Stimulated activated CD8-positive, alpha-beta memory T cell treated with anti-CD3 and anti-CD28 coated beads, Interleukin-12 subunit alpha, Interleukin-12 subunit beta, amount 100 ng/mL, for 4 hours (primary cell): ENCODE measurements at regions not wholly inside any gene's neighbourhood (a gene's known extent, or its start where the extent isn't known, plus 50 kb on each side); places are given as distances from the start of the nearest gene placed in this dataset.
"Not testable (repeated sequence)": the region's sequence is repeated elsewhere in the genome, so short reads cannot be mapped to it uniquely, and the experiment has no call there.

Experiments
- DNase-seq: peaks from one replicate; pipeline ENCODE4 v3.0.0-alpha.2; 2020; ENCODE audit warnings: low read depth

DNA sequence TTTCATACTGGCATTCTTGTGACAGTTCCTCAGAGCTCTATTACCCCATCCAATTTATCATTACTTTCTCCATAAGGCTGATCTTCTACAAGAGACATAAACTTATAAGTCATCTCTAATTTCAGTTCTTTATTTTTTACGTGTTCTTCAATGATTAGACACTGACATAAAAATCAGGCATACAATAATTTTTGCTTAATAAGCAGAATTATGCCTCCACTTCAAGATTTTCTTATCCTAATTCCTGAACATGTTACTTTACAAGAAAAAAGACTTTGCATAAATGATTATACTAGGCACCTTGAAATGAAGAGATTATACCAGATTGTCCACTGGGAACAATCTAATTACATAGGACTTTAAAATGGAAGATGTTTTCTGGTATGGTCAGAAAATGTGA lies 1304.5 kb upstream of the SLC39A10 start:
- no peak for DNase-seq

DNA sequence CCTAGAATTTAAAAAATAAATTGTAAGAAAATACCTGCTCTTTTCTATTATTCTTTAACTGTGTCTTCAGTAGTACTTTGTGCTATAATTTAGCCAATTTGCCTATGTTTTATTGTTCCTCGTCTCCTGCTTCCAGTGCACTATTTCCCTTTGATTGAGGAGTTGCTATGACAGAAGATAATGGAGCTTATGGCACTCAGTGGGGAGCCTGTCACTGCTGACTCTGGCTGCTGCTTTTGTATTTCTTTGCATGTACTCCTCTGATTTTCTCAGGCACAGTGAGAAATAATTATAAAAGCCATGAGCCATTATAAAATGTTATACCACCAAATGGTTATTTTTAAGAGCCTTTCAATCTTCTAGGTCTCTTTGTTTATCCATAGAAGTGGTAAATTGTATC lies 1310.8 kb upstream of the SLC39A10 start:
- no peak for DNase-seq

- no peak for DNase-seq
These were observed 1311.7 kb upstream of the SLC39A10 start for GRCh38 chr2:194345347-194345746.

DNA sequence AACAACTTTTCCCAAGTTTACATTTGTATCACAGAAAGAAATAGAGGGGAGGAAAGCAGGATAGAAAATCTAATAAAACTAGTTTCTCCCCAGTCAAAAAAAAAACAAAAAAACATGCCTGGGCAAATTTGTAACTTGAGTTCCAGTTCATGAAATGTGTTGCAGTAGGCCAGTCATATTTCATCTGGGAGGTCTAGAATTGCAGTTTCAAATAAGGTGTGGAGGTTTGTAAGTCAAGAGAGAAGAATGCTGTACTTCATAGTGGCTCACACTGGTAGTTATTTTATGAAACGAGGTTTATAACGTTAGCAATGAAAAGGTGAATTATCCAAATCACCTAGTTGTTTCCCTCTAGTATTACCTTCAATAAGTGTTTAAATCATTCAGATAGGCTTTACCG lies 1313.9 kb upstream of the SLC39A10 start:
- DNase-seq = no peak

DNA sequence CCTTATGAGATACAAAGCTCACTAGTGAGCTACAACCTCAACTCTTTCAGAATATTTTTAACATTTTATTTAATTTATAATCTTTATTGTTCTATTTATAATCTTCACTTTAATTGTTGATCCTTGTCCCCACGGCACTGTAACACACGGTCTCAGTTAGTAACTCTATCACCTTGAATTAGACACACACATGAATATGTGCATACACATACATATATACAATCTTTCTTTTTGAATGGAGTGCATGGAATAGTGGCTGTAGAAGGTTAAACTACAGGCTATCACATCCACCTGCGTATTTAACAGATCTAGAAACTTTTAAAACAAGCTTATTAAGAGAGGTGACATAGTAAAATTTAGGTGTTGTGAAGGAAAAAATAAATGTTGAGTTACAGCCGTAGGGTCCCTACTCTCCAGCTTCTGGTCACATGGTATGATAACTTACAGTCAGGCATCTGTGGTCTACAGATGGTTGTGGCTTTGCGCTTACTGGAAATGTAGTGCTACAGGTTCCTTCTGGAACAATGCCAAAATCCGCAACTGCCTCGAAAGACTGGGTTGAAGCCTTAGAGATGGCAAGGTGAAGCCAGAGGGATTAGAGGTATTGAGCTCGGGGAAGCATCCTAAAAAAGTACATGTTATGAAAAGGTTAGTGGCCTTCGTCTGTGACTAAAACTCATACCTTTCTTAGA lies 1324.1 kb upstream of the SLC39A10 start:
- DNase-seq = no peak

DNA sequence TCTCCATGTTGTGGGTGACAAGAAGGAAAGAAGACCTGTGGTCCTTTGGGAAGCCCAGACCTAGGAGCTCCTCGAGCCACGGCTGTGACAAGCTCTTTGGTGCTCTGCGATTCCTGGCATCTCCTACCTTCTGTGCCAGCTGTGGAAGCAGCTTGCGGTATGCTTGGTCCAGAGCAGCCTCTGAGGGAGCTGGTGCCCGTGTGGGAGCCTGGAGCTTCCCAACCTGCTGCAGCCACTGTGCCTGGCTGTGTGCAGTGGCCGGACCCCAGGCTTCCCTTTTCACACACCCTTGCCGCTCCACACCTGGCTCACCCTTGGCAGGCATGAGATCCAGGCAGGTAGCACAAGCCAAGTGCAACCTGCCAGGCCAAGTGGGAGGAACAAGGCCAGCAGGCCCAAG lies 1328.6 kb upstream of the SLC39A10 start:
- no peak for DNase-seq

DNA sequence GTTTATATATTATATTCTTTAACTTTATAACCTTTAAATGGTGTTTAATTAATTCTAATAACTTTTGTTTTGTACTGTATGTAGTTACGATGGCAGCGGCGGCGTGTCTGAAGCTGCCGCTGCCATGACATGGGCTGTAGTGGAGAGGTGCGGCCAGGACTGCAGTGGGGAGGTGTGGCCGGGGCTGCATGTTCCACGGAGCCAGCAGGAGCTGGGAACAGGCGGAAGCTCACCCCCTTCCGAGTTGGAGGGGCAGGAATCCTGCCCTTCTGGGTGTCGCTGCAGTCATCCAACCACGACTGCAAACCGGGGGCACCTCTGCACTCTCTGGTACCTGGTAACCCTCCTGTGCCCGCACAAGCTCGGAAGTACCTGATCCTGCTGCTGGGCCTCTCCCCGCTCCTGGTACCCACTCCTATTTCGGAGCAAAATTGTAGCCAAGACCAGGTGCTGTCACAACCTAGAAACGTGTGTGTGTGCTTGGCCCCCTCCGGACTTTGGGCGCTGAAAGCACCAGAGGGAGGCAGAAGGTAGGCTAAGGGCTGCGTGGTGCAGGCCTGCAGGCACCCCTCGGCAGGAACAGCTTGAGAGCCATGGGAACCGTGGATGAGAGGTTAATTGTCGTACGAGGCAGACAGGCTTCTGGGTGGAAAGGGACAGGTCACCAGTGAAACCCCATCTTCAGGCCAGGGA lies 1329.7 kb upstream of the SLC39A10 start:
- DNase-seq = no peak

DNA sequence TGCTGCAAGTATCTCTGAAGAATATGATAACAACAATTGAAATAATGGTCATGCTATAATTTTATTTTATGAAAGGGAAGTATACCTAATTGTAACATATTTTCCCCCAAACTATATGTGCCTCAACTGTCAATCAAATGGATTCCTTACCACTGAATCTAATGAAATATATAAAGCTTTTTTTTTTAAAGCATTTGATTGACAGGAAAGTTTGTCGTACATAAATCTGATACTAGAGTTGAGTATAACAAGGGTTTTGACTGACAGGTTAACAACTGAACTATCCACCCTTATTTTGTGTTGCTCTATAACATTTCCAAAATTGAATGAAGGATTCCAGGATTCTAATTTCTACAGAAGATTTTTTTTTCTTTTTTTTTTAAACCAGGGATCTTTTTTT lies 1333.3 kb upstream of the SLC39A10 start:
- no peak for DNase-seq

GRCh38 chr2:194320520-194320919 lies 1336.5 kb upstream of the SLC39A10 start:
- DNase-seq = no peak

DNA sequence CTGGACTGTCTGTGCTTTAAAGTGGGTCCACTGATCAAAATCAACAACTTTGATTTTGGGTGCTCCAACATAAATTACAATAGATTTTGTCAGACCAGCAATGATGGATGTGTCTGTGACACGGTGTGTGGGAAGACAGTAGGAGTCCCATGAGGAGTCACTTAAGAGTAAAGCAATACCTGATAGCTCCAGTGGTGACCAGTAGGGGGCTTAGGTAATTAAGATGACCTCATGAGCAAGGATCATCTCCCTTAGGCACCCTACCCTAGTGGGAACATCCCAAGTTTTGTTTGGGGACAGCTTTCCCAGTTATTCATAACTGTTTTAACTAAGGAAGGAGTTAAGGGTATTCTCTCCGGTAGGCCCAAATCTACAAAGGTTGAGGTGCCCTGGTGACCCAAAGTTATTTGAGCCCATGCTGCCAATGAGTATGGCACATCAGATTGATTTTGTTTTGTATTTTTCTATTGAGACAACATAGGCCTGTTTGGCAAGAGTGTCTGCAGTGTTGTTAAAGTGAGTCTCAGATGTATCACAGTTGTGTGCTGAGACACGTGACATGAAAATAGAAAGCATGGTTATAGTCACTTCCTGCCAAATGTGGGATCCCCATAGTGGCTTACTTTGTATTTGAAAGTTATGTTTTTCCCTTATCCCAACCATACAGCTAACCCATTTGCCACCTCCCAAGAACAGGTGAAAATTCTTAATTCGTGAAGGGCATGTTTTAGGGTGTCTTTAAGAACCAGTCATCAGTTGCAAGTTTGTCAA lies 1337.6 kb upstream of the SLC39A10 start:
- DNase-seq = no peak

DNA sequence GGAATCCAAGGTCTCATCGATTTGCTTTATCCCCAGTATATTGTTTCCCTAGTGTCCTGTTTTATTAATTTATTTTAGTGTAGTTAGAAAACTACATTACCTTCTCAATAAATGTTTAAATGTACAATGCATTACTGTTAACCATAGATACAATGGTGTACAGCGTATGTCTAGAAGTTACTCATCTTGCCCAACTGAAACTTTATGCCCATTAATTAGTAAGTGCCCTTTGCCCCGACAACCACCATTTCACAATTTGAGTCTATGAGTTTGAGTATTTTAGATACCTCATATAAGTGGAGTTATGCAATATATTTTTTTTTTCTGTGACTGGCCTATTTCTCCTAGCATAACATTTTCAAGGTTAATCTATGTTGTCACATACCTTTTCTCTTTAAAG lies 1343.0 kb upstream of the SLC39A10 start:
- DNase-seq = no peak

- no peak for DNase-seq
These were observed 1352.8 kb upstream of the SLC39A10 start for GRCh38 chr2:194304191-194304590.

GRCh38 chr2:194301946-194302345 lies 1355.1 kb upstream of the SLC39A10 start:
- DNase-seq = no peak

- DNase-seq = no peak
These were observed 1362.9 kb upstream of the SLC39A10 start for GRCh38 chr2:194294156-194294555.

GRCh38 chr2:194291104-194291503 lies 1365.9 kb upstream of the SLC39A10 start:
- no peak for DNase-seq

GRCh38 chr2:194289712-194290346 lies 1367.2 kb upstream of the SLC39A10 start:
- DNase-seq = no peak

DNA sequence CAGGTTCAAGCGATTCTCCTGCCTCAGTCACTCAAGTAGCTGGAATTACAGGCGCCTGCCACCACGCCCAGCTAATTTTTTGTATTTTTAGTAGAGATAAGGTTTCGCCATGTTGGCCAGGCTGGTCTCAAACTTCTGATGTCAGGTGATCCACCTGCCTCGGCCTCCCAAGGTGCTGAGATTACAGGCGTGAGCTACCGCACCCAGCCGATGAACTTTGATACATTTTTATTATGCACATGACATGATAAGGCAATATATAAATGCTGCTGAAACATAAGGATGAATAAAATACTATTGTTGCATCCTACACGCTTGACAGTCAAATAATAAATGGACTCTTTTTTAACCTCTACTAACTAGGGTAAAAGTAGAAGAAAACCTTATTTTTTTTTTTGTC lies 1380.4 kb upstream of the SLC39A10 start:
- DNase-seq = not testable (repeated sequence)

GRCh38 chr2:194271293-194271961 lies 1385.6 kb upstream of the SLC39A10 start:
- no peak for DNase-seq

DNA sequence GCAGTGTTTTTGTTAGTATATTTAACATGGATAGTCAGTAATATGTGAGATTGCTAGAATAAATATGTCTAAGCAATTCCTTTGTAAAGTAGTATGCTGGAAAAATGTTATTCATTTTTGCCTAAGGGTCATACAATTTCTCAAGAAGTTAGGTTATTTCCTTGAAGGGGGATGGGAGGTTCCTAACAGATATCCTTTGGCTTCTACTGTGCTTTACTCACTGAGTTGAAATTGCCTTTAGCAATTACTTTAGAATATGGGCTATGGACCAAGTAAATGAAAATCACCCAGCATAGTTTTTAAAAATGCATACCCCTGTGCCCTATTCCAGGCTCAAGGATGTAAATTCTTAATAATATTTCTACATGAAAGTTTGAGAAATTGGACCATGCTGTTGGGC lies 1386.4 kb upstream of the SLC39A10 start:
- no peak for DNase-seq

DNA sequence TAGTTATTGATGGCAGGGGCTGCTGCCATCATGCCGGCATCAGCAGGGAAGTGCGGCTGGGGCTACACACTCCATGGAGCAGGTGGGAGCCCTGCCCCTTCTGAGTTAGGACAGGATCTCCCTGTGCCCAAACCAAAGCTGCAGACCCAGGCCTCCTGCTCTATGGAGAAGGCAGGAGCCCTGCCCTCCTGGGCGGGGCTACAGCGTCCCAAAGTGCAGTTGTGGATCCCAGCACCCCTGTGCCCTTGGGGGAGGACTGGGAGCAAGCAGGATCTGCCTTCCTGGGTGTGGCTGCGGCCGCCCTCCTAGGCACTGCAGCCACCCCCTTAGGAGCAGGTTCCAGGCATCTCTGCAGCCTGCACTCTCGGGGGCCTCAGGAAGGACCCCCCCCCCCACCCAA lies 1392.4 kb upstream of the SLC39A10 start:
- DNase-seq = no peak

DNA sequence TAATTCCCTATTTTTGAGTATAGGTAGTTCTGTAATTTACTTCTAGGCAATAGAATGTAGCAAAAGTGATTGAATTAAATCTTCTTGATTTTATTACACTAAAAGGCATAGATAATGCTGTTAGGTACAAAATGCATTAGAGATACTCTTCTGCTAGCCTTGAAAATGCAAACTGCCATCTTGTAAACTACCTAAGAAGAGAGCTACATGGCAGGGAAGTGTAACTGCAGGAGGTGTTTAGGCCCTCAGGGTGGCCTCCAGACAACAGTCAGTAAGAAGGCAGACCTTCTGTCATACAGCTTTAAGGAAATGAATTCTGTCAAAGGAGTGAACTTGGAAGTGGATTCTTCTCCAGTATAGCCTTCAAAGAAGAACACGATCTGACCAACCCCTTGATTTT lies 1396.8 kb upstream of the SLC39A10 start:
- DNase-seq = no peak

DNA sequence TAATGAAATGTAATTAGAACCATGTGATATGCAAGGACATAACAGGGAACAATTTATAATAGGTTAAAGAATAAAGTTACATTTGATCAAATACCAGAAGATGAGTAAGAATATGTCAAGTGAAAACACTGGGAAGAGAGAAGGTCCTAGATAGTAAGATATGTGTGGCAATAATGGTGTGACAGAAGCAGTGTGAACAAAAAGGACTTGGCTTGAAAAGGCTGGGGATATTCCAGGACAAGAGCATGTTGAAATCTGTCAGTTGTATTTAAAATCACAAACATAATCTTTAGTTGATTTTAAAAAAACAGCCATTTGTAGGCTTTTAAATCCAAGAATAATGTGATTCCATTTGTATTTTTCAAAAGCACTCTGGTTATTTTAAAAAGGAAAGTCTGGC lies 1399.9 kb upstream of the SLC39A10 start:
- DNase-seq = no peak
